IPS DF 6.9 (cell line): ENCODE measurements at regions not wholly inside any gene's neighbourhood (a gene's known extent, or its start where the extent isn't known, plus 50 kb on each side); places are given as distances from the start of the nearest gene placed in this dataset.

Source experiments
- DNase-seq: peaks from one replicate; pipeline ENCODE4 v3.0.0-alpha.2; 2013; ENCODE audit warnings: low read depth, low spot score
- H3K27ac ChIP-seq: one replicate; pipeline ENCODE4 v1.5.1; 2013; ENCODE audit warnings: low read length, control low read depth
- H3K27me3 ChIP-seq: 2 replicates; pipeline ENCODE4 v1.6.1; 2013; ENCODE audit warnings: mild to moderate bottlenecking, low read length; ENCODE audit not compliant: control insufficient read depth, insufficient read depth
- H3K36me3 ChIP-seq: 2 replicates; pipeline ENCODE4 v1.6.1; 2013; ENCODE audit warnings: low read length; ENCODE audit not compliant: control insufficient read depth, insufficient read depth
- H3K4me1 ChIP-seq: 2 replicates; pipeline ENCODE4 v1.6.1; 2013; ENCODE audit warnings: low read length; ENCODE audit not compliant: control insufficient read depth, insufficient read depth
- H3K4me3 ChIP-seq: 2 replicates; pipeline ENCODE4 v1.5.1; 2013; ENCODE audit warnings: mild to moderate bottlenecking, low read length
- H3K9me3 ChIP-seq: 2 replicates; pipeline ENCODE4 v1.6.1; 2013; ENCODE audit warnings: low read length, inconsistent platforms; ENCODE audit not compliant: control insufficient read depth, insufficient read depth
- WGBS: extraction: QIAGEN DNeasy Blood & Tissue Kit; methylation state at CpG from one replicate; pipeline ENCODE4 v1.1.7; 2013; ENCODE audit warnings: mixed read lengths, missing lambda C conversion rate; ENCODE audit not compliant: insufficient read length, insufficient coverage; 5-methylcytosine and 5-hydroxymethylcytosine counted together

DNA sequence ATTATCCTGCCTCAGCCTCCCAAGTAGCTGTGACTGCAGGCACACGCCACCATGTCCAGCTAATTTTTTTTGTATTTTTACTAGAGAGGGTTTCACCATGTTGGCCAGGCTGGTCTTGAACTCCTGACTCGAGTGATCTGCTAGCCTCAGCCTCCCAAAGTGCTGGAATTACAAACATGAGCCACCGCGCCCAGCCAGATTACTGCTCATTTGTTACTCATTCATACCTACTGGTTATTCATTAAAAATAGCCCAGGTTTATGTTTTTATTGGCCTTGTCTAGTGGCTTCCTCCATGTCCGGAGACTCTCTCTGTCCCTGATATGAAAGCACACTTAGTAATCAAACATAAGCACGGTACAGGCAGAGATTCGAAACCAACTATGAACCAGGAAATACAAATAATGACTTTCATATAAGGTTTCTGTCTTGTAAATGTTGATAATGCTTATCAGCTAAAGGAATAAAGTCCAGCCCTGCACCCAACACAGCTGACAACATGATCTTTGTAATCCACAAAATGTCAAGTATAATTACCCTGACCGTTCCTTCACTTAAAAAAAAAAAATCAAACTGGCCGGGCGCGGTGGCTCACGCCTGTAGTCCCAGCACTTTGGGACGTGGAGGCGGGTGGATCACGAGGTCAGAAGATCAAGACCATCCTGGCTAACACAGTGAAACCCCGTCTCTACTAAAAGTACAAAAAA is 50.4 kb upstream of the CXADR start:
- Histone ChIP-seq H3K27me3 (no peaks in the 10 kb centered on the region), H3K9me3 (no peaks in the 10 kb centered on the region), H3K4me3 (no peak overlapping the region), H3K4me1 (no peaks in the 10 kb centered on the region), H3K36me3 (no peaks in the 10 kb centered on the region), H3K27ac (no peak overlapping the region)
- no peak for DNase-seq
- WGBS = no CpG with 5 or more reads among the region's 16 CpGs
